CD4-positive, CD25-positive, alpha-beta regulatory T cell (primary cell): ENCODE measurements at regions not wholly inside any gene's neighbourhood (a gene's known extent, or its start where the extent isn't known, plus 50 kb on each side); places are given as distances from the start of the nearest gene placed in this dataset.
"Not testable (repeated sequence)": the region's sequence is repeated elsewhere in the genome, so short reads cannot be mapped to it uniquely, and the experiment has no call there.

Experiments
- ATAC-seq, 2 donors: fragments of 150-1000 bp; cut with Tn5 transposase; one replicate each; pipeline ENCODE4 v1.10.0; 2021; ENCODE audit warnings: low read depth in 2 of 2, moderate number of reproducible peaks in 2 of 2, moderate library complexity in 1 of 2
- DNase-seq, 3 donors: peaks; one replicate each; pipeline versions ENCODE4 v3.0.0 to v3.0.0-alpha.2; 2012 to 2022; ENCODE audit warnings: mixed read lengths in 1 of 3
- H3K27ac ChIP-seq: one replicate; pipeline ENCODE4 v1.7.0; 2013; ENCODE audit warnings: mild to moderate bottlenecking, low read length; ENCODE audit not compliant: insufficient read depth, poor library complexity, severe bottlenecking
- H3K27me3 ChIP-seq: one replicate; pipeline ENCODE4 v1.7.0; 2013; ENCODE audit warnings: low read length; ENCODE audit not compliant: control insufficient read depth, insufficient read depth
- H3K36me3 ChIP-seq: one replicate; pipeline ENCODE4 v1.7.0; 2013; ENCODE audit warnings: mild to moderate bottlenecking, low read length, moderate library complexity; ENCODE audit not compliant: control insufficient read depth, insufficient read depth
- H3K4me1 ChIP-seq: 2 replicates; pipeline ENCODE4 v1.7.0; 2013; ENCODE audit warnings: mild to moderate bottlenecking, low read length; ENCODE audit not compliant: insufficient read depth, control insufficient read depth, poor library complexity, severe bottlenecking
- H3K4me3 ChIP-seq: one replicate; pipeline ENCODE4 v1.7.0; 2013; ENCODE audit warnings: low read depth, mild to moderate bottlenecking, low read length, moderate library complexity
- H3K9me3 ChIP-seq, 2 experiments: 1 replicate in 1 of 2; 2 replicates in 1 of 2; pipeline ENCODE4 v1.7.0; 2013; ENCODE audit warnings: low read length in 2 of 2, mild to moderate bottlenecking in 1 of 2, moderate library complexity in 1 of 2; ENCODE audit not compliant: control insufficient read depth in 2 of 2
- H3K27ac Mint-ChIP-seq, 3 donors: one replicate each; pipeline ENCODE4 v1.8.0; 2020 to 2022; ENCODE audit warnings: mild to moderate bottlenecking in 3 of 3, mixed read lengths in 3 of 3, moderate library complexity in 2 of 3
- H3K27me3 Mint-ChIP-seq: one replicate; pipeline ENCODE4 v1.8.0; 2022; ENCODE audit warnings: mild to moderate bottlenecking, mixed read lengths
- H3K36me3 Mint-ChIP-seq: one replicate; pipeline ENCODE4 v1.8.0; 2020; ENCODE audit warnings: mixed read lengths
- H3K4me1 Mint-ChIP-seq, 4 donors: one replicate each; pipeline ENCODE4 v1.8.0; 2020 to 2022; ENCODE audit warnings: mixed read lengths in 4 of 4, mild to moderate bottlenecking in 1 of 4
- H3K4me3 Mint-ChIP-seq, 4 donors: one replicate each; pipeline ENCODE4 v1.8.0; 2020 to 2022; ENCODE audit warnings: mild to moderate bottlenecking in 4 of 4, mixed read lengths in 4 of 4, moderate library complexity in 3 of 4
- H3K9me3 Mint-ChIP-seq, 7 donors: one replicate each; pipeline ENCODE4 v1.8.0; 2020 to 2022; ENCODE audit warnings: mixed read lengths in 7 of 7, mild to moderate bottlenecking in 3 of 7, moderate library complexity in 2 of 7

DNA sequence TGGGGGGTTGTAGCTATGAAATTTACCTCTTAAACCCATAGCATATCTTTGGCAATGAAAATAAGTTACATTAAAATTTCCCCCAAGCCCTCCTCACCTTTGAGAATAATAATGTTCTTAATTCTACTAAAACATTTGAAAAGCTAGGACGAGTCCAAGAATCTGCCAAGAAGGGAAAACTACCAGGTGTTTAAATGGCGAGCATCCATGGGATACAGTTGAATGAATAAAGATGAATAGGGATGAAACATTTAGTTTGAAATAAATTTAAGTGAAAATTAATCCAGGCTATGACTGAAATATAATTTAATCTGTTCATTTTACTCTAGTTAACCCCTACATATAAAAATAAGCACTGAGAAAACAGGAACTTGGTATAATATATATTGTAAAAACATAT is 536.7 kb downstream of the FLRT2 start:
- no peak overlapping the region for H3K4me3 Mint-ChIP-seq
- no peaks in the 10 kb centered on the region for H3K4me1 ChIP-seq
- DNase-seq (no peak), ATAC-seq (no peak)
- H3K4me3 ChIP-seq: no peak overlapping the region
- no peaks in the 10 kb centered on the region for H3K27me3 ChIP-seq
- no peaks in the 10 kb centered on the region for H3K36me3 ChIP-seq
- H3K9me3 Mint-ChIP-seq: peaks cover 0 to 6% (median 2%) of the 10 kb centered on the region in 7 donors
- H3K27ac ChIP-seq: no peak overlapping the region
- peaks cover 0 to 5% (median under 1%) of the 10 kb centered on the region in 4 donors for H3K4me1 Mint-ChIP-seq
- no peaks in the 10 kb centered on the region for H3K9me3 ChIP-seq
- H3K36me3 Mint-ChIP-seq: no peaks in the 10 kb centered on the region
- no peak overlapping the region for H3K27ac Mint-ChIP-seq
- H3K27me3 Mint-ChIP-seq: no peaks in the 10 kb centered on the region

DNA sequence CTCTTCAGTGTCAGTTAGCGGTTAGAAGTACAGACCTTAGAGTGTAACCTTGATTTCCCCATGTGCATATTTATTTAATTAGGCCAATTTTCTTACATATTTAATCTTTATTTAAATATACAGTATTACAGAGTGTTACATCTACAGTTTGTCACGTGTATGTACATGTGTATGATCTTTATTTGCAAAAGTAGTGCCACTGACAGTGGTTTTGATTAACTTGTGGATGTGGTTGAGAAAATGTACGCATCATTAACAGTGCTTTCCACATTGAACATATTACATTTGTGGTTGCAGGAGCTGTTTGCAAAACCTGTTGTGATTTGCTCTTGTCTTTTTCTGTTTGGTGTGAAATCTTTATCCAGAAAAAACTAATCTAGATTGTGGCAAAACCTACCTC is 535.5 kb downstream of the FLRT2 start:
- ATAC-seq (no peak), DNase-seq (no peak)
- no peaks in the 10 kb centered on the region for H3K4me1 ChIP-seq
- Mint-ChIP-seq H3K4me1 (peaks cover 0 to under 1% (median 0%) of the 10 kb centered on the region in 4 donors), H3K36me3 (no peaks in the 10 kb centered on the region), H3K27ac (no peak overlapping the region), H3K9me3 (peaks cover 0 to 6% (median 2%) of the 10 kb centered on the region in 7 donors), H3K4me3 (no peak overlapping the region), H3K27me3 (no peaks in the 10 kb centered on the region)
- H3K27ac ChIP-seq: no peak overlapping the region
- H3K36me3 ChIP-seq: no peaks in the 10 kb centered on the region
- no peaks in the 10 kb centered on the region for H3K9me3 ChIP-seq
- no peak overlapping the region for H3K4me3 ChIP-seq
- H3K27me3 ChIP-seq: no peaks in the 10 kb centered on the region

DNA sequence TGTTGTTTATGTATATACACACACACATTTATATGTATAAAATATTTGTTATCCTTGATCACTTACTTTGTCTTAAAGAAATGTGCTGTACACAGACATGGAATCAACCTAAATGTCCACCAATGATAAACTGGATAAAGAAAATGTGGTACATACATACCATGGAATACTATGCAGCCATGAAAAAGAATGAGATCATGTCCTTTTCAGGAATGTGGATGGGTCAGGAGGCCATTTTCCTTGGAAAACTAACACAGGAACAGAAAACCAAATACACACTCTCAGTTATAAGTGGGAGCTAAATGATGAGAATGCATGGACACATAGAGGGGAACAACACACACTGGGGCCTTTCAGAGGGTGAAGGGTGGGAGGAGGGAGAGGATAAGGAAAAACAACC is 534.7 kb downstream of the FLRT2 start:
- H3K9me3 Mint-ChIP-seq, H3K9me3 ChIP-seq, H3K36me3 ChIP-seq, H3K4me1 ChIP-seq, DNase-seq, H3K36me3 Mint-ChIP-seq, H3K4me1 Mint-ChIP-seq, H3K27ac ChIP-seq, H3K4me3 Mint-ChIP-seq, ATAC-seq, H3K27ac Mint-ChIP-seq, H3K27me3 ChIP-seq, H3K27me3 Mint-ChIP-seq, H3K4me3 ChIP-seq: not testable (repeated sequence)

DNA sequence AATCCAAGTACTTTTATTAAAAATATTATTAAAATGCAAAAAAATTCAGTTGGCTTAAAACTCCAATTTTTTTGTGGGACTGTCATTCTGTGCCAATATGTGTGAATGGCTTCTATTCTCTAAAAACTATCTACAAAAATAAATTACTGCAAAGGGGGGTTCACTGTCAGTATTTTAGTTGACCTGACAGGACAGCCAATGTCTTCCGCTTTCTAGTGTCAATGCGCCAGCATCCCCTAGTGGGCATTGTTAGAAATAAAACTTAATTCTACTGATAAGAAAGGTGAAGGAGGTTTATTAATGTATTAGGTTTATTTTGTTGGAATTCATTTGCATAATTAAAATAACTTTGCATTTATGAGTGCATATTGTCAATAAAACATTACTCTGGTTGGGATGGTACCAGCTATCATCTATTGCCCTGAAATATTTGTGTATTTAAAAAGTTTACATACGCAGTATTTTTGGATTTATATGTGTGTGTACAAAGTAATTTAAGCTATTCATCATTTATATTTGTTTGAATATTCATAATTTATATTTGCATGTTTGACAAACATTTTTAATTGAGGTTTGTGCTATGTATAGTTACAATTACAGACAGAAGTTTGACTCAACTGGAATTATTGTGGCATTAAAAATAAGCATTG is 527.2 kb downstream of the FLRT2 start:
- H3K9me3 Mint-ChIP-seq: no peaks in the 10 kb centered on the region
- ATAC-seq (no peak), DNase-seq (peak in 1 of 3 donors; percentile 34)
- H3K4me3 Mint-ChIP-seq: no peak overlapping the region
- peaks cover 0 to 4% (median 3%) of the 10 kb centered on the region in 4 donors for H3K4me1 Mint-ChIP-seq
- no peak overlapping the region for H3K27ac ChIP-seq
- no peaks in the 10 kb centered on the region for H3K4me1 ChIP-seq
- no peaks in the 10 kb centered on the region for H3K36me3 Mint-ChIP-seq
- H3K4me3 ChIP-seq: no peak overlapping the region
- no peak overlapping the region for H3K27ac Mint-ChIP-seq
- H3K36me3 ChIP-seq: no peaks in the 10 kb centered on the region
- H3K27me3 Mint-ChIP-seq: no peaks in the 10 kb centered on the region
- H3K27me3 ChIP-seq: no peaks in the 10 kb centered on the region
- H3K9me3 ChIP-seq: no peaks in the 10 kb centered on the region

DNA sequence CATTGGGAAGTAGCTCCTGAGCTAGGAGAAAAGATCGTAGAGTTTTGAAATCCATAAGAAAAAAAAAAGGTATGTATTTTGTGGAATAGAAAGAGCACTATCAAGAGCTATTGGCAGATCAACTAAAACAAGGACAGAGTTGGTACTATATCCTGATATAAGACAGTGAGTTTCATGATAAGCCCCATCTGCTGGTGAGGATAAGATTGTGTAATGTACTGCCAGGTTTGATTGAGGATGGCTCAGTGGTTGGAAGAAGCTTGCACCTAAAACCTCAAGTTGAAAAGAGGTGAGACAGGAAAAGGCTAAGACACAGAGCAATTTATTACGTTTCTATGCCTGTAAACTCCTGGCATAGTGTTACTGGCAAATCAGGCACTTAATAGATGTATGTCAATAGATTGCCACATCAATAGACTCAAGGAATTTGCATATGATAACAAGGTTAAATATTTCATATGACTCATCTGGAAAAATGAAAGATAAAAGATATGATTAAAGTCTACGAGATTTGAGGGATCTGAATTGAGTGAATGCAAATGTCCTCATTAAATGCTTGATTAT is 525.6 kb downstream of the FLRT2 start:
- Histone ChIP-seq H3K4me1 (no peaks in the 10 kb centered on the region), H3K9me3 (no peaks in the 10 kb centered on the region), H3K27me3 (no peaks in the 10 kb centered on the region), H3K4me3 (no peak overlapping the region), H3K36me3 (no peaks in the 10 kb centered on the region), H3K27ac (no peak overlapping the region)
- Mint-ChIP-seq H3K27me3 (no peaks in the 10 kb centered on the region), H3K9me3 (no peaks in the 10 kb centered on the region), H3K36me3 (no peaks in the 10 kb centered on the region), H3K4me1 (peaks cover 0 to 4% (median 3%) of the 10 kb centered on the region in 4 donors), H3K4me3 (no peak overlapping the region), H3K27ac (no peak overlapping the region)
- DNase-seq: peak in 1 of 3 donors; percentile 11
- peak in 1 of 2 donors; percentile 34 for ATAC-seq

DNA sequence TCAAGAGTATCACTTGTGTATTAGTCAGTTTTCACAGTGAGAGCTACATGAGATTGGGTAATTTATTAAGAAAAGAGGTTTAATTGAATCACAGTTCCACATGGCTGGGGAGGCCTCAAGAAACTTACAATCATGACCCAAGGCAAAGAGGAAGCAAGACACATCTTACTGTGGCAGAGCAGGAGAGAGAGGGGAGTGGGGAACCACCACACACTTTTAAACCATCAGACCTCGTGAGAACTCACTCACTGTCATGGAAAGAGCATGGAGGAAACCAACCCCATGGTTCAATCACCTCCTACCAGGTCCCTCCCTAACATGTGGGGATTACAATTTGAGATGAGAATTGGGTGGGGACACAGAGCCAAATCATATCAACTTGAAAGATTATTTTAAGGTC is 522.9 kb downstream of the FLRT2 start:
- DNase-seq (no peak), ATAC-seq (no peak)
- no peak overlapping the region for H3K27ac Mint-ChIP-seq

DNA sequence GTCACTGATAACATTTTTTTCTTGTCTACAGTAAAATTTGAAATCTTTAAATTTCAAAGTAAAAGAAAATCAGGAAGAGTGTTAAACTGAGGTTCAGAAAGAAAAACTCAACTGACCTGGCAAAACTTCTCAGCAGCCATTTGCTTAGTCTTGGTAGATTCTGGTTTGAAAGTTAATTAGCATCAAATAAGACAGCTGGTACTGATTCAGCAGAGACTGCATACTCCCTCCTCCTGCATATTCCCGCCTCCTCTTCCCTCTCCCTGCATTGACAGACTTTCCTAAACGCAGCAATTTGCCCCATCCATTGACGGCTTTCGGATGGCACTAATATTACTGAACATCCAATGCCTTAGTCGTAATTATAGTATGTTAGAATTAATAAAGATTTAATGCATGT is 520.8 kb downstream of the FLRT2 start:
- H3K36me3 Mint-ChIP-seq: peaks cover 5% of the 10 kb centered on the region
- no peak for DNase-seq
- no peak for ATAC-seq
- no peaks in the 10 kb centered on the region for H3K36me3 ChIP-seq
- H3K27ac Mint-ChIP-seq: no peak overlapping the region
- no peaks in the 10 kb centered on the region for H3K4me1 ChIP-seq
- H3K4me1 Mint-ChIP-seq: peaks cover 0 to 4% (median 3%) of the 10 kb centered on the region in 4 donors
- no peaks in the 10 kb centered on the region for H3K9me3 ChIP-seq
- peaks cover 0 to 3% (median 0%) of the 10 kb centered on the region in 7 donors for H3K9me3 Mint-ChIP-seq
- no peak overlapping the region for H3K27ac ChIP-seq
- H3K27me3 ChIP-seq: no peaks in the 10 kb centered on the region
- no peak overlapping the region for H3K4me3 Mint-ChIP-seq
- no peak overlapping the region for H3K4me3 ChIP-seq
- no peaks in the 10 kb centered on the region for H3K27me3 Mint-ChIP-seq

More for the DNA sequence above, 522.9 kb downstream of the FLRT2 start:
- Histone ChIP-seq H3K9me3 (no peaks in the 10 kb centered on the region), H3K27ac (no peak overlapping the region), H3K36me3 (no peaks in the 10 kb centered on the region), H3K4me1 (no peaks in the 10 kb centered on the region), H3K27me3 (no peaks in the 10 kb centered on the region), H3K4me3 (no peak overlapping the region)
- no peaks in the 10 kb centered on the region for H3K36me3 Mint-ChIP-seq
- H3K27me3 Mint-ChIP-seq: no peaks in the 10 kb centered on the region
- H3K9me3 Mint-ChIP-seq: peaks cover 0 to 2% (median 0%) of the 10 kb centered on the region in 7 donors
- no peak overlapping the region for H3K4me3 Mint-ChIP-seq
- H3K4me1 Mint-ChIP-seq: peaks cover 0 to 4% (median 3%) of the 10 kb centered on the region in 4 donors
